Mucosa of descending colon (tissue), 3 donors: ENCODE measurements at regions not wholly inside any gene's neighbourhood (a gene's known extent, or its start where the extent isn't known, plus 50 kb on each side); places are given as distances from the start of the nearest gene placed in this dataset.
"Not testable (repeated sequence)": the region's sequence is repeated elsewhere in the genome, so short reads cannot be mapped to it uniquely, and the experiment has no call there.

ENCODE experiments used
- ATAC-seq: fragments of 200-7000 bp; cut with Tn5 transposase; one replicate; pipeline ENCODE4 v1.9.1; 2020; ENCODE audit warnings: mild to moderate bottlenecking, moderate library complexity
- DNase-seq, 3 donors: peaks; one replicate each; pipeline ENCODE4 v3.0.0-alpha.2; 2020
- H3K36me3 ChIP-seq: fragments of 200-600 bp; one replicate; pipeline ENCODE4 v1.8.0; 2021; ENCODE audit warnings: low read depth, mild to moderate bottlenecking
- H3K4me1 ChIP-seq: fragments of 200-600 bp; one replicate; pipeline ENCODE4 v1.8.0; 2021; ENCODE audit warnings: low read depth, mild to moderate bottlenecking
- H3K4me3 ChIP-seq: fragments of 200-600 bp; one replicate; pipeline ENCODE4 v1.8.0; 2021; ENCODE audit warnings: mild to moderate bottlenecking
- H3K9me3 ChIP-seq: fragments of 200-600 bp; one replicate; pipeline ENCODE4 v1.8.0; 2021; ENCODE audit warnings: mild to moderate bottlenecking
- intact Hi-C, 2 donors: fragments of 100-400 bp; cut with DNase I in 1 of 2; cut with micrococcal nuclease in 1 of 2; formaldehyde crosslinking; loops; one replicate each; pipeline versions ENCODE4 v1.11.0 to v1.11.1; 2022; cut with DNase I, micrococcal nuclease
- TF ChIP-seq, protein P1 (sequence below): fragments of 200-600 bp; IDR thresholded peaks from one replicate; pipeline ENCODE4 v1.8.0; 2022; ENCODE audit warnings: antibody characterized with exemption, mild to moderate bottlenecking
- donor health status: DM: no; HTN: no; CAD: no; lungs with moderate emphysema.
- donor health status: DM: no; HTN: no; CAD: no.
- donor health status: DM: no; HTN: yes; CAD: no.

DNA sequence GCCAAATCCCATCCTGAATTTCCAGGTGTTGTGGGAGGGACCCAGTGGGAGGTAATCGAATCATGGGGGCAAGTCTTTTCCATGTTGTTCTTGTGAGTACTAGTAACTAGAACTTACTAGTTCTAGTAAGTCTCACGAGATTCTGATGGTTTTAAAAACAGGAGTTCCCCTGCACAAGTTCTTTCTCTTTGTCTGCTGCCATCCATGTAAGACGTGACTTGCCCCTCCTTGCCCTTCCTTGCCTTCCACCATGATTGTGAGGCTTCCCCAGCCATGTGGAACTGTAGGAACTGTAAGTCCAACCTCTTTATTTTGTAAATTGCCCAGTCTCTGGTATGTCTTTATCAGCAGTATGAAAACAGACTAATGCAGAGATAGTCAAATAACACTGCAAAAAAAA lies 122.7 kb upstream of the BEND6 start:
- intact Hi-C loops, result no loop called here

DNA sequence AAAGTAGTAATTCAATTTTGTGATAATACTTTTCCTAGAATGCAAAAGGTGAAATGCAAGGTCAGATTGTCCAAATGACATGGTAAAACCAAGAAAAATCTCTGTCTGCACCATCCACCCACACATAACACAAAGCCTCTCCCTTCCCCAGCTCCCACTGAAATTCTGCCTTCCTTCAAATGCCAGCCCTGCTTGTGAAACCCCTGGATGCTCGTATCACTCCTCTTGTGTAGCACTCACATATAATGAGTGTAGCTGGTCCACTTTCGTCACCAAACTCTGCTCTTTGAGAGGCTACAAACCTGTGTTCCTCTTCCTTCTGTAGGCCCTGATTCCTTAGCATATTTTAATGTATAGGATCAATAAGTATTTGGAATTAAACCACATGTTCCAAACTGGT lies 123.6 kb upstream of the BEND6 start:
- H3K4me1 ChIP-seq, result no peaks in the 10 kb centered on the region
- H3K9me3 ChIP-seq, result no peaks in the 10 kb centered on the region
- DNase-seq (no peak), ATAC-seq (no peak)
- H3K36me3 ChIP-seq, result no peaks in the 10 kb centered on the region
- H3K4me3 ChIP-seq, result no peak overlapping the region
- TF ChIP-seq, protein P1, sequence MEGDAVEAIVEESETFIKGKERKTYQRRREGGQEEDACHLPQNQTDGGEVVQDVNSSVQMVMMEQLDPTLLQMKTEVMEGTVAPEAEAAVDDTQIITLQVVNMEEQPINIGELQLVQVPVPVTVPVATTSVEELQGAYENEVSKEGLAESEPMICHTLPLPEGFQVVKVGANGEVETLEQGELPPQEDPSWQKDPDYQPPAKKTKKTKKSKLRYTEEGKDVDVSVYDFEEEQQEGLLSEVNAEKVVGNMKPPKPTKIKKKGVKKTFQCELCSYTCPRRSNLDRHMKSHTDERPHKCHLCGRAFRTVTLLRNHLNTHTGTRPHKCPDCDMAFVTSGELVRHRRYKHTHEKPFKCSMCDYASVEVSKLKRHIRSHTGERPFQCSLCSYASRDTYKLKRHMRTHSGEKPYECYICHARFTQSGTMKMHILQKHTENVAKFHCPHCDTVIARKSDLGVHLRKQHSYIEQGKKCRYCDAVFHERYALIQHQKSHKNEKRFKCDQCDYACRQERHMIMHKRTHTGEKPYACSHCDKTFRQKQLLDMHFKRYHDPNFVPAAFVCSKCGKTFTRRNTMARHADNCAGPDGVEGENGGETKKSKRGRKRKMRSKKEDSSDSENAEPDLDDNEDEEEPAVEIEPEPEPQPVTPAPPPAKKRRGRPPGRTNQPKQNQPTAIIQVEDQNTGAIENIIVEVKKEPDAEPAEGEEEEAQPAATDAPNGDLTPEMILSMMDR, result no peak
- intact Hi-C loops, result no loop called here

More for the DNA sequence above, 122.7 kb upstream of the BEND6 start:
- Histone ChIP-seq H3K36me3 (no peaks in the 10 kb centered on the region), H3K4me1 (no peaks in the 10 kb centered on the region), H3K9me3 (no peaks in the 10 kb centered on the region), H3K4me3 (no peak overlapping the region)
- no peak for ATAC-seq
- DNase-seq, result no peak
- TF ChIP-seq, protein P1, result no peak

DNA sequence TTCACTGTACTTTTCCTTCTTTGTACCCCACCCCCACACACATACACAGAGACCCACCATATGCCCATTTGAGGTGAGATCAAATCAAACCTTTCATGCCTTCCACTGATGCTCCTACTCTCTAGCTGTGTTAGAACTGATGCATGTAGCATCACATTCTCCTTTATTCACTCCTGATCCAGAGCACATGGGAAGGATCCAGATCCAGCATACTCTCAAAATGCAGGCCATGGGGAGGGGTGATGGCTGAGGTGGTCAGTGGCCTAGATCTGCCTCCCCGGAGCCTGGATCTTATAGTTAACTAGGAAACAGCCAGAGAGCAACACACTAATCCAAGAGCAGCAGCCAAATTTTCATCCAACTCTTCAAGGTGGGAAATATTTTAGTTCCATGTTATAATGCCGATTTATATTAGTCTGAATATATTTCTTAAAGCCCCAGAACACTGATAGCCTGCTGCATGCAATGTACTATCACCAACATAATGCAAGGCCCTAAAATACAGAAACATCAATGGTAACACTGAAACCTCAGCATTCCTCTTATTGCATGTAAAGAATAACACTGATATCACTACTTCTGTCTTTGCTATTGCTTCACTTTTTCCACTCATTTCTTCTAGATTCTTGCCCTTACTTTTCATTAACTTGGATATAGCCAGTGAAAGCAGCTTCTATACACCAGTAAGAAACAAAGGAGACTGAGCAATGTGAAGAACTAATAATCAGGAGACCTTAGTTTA lies 126.8 kb upstream of the BEND6 start:
- TF ChIP-seq, protein P1, result no peak
- no peak overlapping the region for H3K4me3 ChIP-seq
- DNase-seq, result no peak
- no peak for ATAC-seq
- no peaks in the 10 kb centered on the region for H3K4me1 ChIP-seq
- H3K36me3 ChIP-seq, result no peaks in the 10 kb centered on the region
- intact Hi-C loops, result no loop called here
- no peaks in the 10 kb centered on the region for H3K9me3 ChIP-seq

DNA sequence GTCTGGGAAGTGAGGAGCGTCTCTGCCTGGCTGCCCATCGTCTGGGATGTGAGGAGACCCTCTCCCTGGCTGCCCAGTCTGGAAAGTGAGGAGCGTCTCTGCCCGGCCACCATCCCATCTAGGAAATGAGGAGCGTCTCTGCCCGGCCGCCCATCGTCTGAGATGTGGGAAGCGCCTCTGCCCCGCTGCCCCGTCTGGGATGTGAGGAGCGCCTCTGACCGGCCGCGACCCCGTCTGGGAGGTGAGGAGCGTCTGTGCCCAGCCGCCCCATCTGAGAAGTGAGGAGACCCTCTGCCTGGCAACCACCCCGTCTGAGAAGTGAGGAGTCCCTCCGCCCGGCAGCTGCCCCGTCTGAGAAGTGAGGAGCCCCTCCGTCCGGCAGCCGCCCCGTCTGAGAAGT lies 130.5 kb upstream of the BEND6 start:
- H3K4me3 ChIP-seq, DNase-seq, intact Hi-C loops, H3K36me3 ChIP-seq, H3K4me1 ChIP-seq, H3K9me3 ChIP-seq, ATAC-seq: not testable (repeated sequence)

DNA sequence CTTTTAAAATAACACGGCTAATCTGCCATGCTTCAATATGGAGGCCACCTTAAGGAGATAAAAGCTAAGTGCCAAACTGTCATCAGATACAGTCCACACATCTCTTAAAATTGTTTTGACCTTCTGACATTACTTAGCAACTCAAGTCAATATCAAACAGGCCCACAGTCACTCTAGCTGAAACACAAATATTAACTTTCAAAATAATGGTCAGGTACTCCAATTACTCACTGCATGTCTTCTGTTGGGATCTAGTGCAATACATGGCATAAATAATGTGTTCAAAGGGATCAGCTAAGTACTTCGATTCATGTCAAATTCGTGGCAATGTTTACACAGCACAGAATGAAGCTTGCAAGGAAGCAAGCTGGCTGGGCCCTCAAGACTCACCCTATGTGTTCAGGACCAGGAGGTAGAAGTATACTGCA lies 133.9 kb upstream of the BEND6 start:
- Histone ChIP-seq H3K9me3 (no peaks in the 10 kb centered on the region), H3K36me3 (no peaks in the 10 kb centered on the region), H3K4me3 (no peak overlapping the region), H3K4me1 (no peaks in the 10 kb centered on the region)
- ATAC-seq (no peak), DNase-seq (no peak)
- intact Hi-C loops, result no loop called here
- TF ChIP-seq, protein P1, result no peak

DNA sequence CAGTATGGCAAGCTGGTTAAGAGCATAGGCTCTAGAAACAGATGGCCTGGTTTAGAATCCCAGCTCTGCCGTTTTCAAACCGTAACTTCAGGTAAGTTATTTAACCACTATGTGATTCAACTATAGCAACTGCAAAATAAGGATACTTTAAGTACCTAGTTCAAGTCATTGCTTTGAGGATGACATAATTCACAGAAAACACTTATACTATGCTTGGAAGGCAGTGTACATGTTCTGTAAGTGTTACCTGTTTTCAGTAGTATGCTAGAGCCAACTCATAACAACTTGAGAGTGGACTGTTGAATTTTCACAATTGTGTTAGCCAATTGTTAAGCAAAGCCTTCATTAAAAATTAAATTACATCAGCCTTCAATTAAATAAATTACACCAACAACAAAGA lies 134.8 kb upstream of the BEND6 start:
- no peaks in the 10 kb centered on the region for H3K4me1 ChIP-seq
- DNase-seq (no peak), ATAC-seq (no peak)
- intact Hi-C loops, result no loop called here
- H3K36me3 ChIP-seq, result no peaks in the 10 kb centered on the region
- TF ChIP-seq, protein P1, result no peak
- H3K4me3 ChIP-seq, result no peak overlapping the region
- H3K9me3 ChIP-seq, result no peaks in the 10 kb centered on the region
